GM12864 (cell line): ENCODE measurements at regions not wholly inside any gene's neighbourhood (a gene's known extent, or its start where the extent isn't known, plus 50 kb on each side); places are given as distances from the start of the nearest gene placed in this dataset.

ENCODE experiments used
- DNase-seq: peaks from one replicate; pipeline ENCODE4 v3.0.0-alpha.2; 2011; ENCODE audit warnings: low read depth
- H3K4me3 ChIP-seq: 2 replicates; pipeline ENCODE4 v1.5.1; 2011; ENCODE audit warnings: mild to moderate bottlenecking, low read depth, low read length, control low read depth
- CTCF ChIP-seq: IDR thresholded peaks from 2 replicates; pipeline ENCODE4 v1.5.1; 2011; ENCODE audit warnings: low read depth, mild to moderate bottlenecking, moderate library complexity, low read length, control low read depth, inconsistent platforms; ENCODE audit errors: missing control alignments

DNA sequence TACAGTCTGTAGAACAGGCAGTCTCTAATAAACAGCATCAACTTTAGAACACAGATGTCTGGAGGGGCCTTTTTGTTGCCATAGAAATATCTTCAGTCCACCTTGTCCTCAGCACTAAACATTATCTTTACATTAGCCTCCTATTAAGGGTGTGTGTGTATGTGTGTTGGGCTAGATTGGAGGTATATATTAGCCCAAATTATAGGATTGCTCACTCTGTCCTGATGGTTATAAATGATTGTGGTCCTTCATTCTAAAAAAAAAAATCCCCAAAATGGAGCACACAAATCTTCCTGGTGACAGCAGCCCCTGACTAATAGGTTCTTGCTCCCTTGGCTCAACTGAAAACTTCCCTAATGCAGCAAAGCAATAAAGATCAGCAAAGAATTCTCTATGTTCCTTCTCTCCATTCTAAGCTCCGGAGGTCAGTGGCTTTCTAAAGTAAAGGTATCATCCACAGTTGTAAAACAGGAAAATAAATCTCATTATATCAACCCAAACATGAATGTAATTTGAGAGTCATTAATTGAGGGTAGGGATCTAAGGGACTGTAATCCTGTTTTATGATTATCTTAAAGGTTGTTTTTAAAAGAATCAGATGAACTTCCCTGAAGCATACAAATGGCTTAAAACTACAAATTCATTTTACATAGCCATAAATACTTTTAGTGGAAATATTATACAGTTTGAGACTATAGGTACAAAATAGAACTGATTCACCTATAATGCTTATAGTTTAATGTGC is 232.7 kb downstream of the KLF12 start:
- no peak for DNase-seq
- H3K4me3 ChIP-seq, result no peak overlapping the region
- TF ChIP-seq CTCF, result no peak

- no peak for TF ChIP-seq CTCF
- no peak for DNase-seq
- no peak overlapping the region for H3K4me3 ChIP-seq
Measured at GRCh38 chr13:73900591-73900990, 233.6 kb downstream of the KLF12 start.

DNA sequence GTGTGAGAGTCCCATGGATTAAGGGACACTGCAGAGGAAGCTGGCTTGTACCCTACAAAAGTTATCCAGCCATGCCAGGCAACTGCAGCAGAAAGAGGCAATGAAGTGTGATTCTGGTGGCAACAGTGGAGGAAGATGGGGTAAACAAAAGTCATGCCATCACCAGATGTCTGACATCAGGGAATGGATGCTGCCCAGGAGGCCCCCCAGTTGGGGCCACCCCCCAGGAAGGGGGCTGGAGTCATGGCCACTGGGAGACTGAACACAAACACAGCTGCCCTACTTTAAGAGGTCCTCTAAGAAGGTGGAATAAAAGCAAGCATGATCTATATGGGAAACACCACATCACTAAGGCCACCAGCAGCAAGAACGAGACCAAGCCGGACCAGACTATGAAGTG is 235.3 kb downstream of the KLF12 start:
- H3K4me3 ChIP-seq, result no peak overlapping the region
- no peak for DNase-seq
- TF ChIP-seq CTCF, result no peak

- no peak overlapping the region for H3K4me3 ChIP-seq
- no peak for TF ChIP-seq CTCF
- no peak for DNase-seq
Measured at GRCh38 chr13:73898276-73898675, 235.9 kb downstream of the KLF12 start.

DNA sequence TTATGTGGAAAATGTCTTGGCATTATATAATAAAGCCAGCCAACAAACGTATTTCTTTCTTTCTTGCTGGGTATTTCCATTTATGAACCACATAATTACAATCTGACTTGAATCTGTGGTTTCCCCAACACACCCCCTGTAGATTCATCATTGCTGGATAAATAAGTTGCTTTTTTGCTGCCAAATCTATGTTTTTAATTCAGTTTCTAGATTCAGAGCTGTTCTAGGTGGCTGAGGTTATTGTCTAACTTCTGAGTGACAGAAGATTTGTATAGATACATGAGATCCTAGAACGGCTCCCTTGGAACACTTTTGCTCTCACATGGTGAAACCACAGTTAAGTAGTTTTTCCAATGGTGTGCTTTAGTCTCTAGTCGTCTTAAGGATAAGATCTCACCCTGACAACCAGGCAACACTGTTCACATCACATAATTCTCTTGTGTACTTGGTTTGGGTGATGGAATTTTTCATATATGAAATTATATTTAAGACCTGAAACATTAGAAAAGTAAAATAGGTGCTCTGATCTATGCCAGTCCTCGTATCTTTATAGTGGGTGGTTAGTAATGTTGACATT is 239.1 kb downstream of the KLF12 start:
- no peak for DNase-seq
- no peak overlapping the region for H3K4me3 ChIP-seq
- no peak for TF ChIP-seq CTCF

GRCh38 chr13:73893833-73894232 is 240.4 kb downstream of the KLF12 start:
- TF ChIP-seq CTCF, result no peak
- no peak overlapping the region for H3K4me3 ChIP-seq
- no peak for DNase-seq

GRCh38 chr13:73891805-73892204 is 242.4 kb downstream of the KLF12 start:
- TF ChIP-seq CTCF, result no peak
- DNase-seq, result no peak
- no peak overlapping the region for H3K4me3 ChIP-seq
